GM06990 (cell line): ENCODE measurements at regions not wholly inside any gene's neighbourhood (a gene's known extent, or its start where the extent isn't known, plus 50 kb on each side); places are given as distances from the start of the nearest gene placed in this dataset.

Experiments
- DNase-seq: peaks from one replicate; pipeline ENCODE4 v3.0.0-alpha.2; 2011; ENCODE audit not compliant: insufficient read length; ENCODE audit errors: extremely low read depth
- H3K27me3 ChIP-seq: replicated peaks from 2 replicates; pipeline ENCODE4 v1.6.0; 2011; ENCODE audit warnings: low read length; ENCODE audit not compliant: control insufficient read depth, insufficient read depth
- H3K36me3 ChIP-seq: 2 replicates; pipeline ENCODE4 v1.5.1; 2011; ENCODE audit warnings: low read length; ENCODE audit not compliant: control insufficient read depth, insufficient read depth
- H3K4me3 ChIP-seq: replicated peaks from 2 replicates; pipeline ENCODE4 v1.5.1; 2011; ENCODE audit warnings: low read depth, mild to moderate bottlenecking, control low read depth, low read length
- TF ChIP-seq, protein P1 (sequence below): IDR thresholded peaks from 2 replicates; pipeline ENCODE4 v1.5.1; 2011; ENCODE audit warnings: low read length, control low read depth, mild to moderate bottlenecking, inconsistent platforms; ENCODE audit not compliant: insufficient read depth, poor library complexity, severe bottlenecking

DNA sequence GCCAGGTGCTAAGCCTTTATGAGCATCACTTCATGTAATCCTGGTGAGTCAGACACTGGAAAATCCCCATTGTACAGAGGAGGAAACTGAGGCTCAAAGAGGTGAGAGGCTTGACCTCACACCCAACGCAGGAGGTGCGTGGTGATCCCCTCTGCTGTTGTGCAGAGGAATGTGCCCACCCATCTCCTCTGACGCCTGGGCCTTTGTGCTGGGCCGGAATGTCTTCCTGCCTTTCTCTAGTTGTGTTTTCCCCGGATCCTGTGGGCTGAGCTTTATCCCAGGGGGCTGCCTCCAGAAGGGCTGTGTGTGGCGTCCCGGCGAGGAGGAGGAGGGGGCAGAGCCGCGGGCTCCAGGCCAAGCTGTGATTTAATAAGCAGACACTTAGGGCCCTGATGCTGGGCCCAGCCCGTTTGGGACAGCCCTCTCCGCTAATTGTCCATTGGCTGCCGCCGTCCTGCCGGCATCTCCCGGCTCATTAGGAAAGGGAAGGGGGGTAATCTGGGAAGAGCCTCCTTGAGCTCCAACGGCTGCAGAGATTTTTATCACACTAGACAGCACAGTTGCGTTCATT is 653.6 kb downstream of the MED13L start:
- no peaks in the 10 kb centered on the region for H3K27me3 ChIP-seq
- no peaks in the 10 kb centered on the region for H3K36me3 ChIP-seq
- DNase-seq: no peak
- TF ChIP-seq, protein P1, sequence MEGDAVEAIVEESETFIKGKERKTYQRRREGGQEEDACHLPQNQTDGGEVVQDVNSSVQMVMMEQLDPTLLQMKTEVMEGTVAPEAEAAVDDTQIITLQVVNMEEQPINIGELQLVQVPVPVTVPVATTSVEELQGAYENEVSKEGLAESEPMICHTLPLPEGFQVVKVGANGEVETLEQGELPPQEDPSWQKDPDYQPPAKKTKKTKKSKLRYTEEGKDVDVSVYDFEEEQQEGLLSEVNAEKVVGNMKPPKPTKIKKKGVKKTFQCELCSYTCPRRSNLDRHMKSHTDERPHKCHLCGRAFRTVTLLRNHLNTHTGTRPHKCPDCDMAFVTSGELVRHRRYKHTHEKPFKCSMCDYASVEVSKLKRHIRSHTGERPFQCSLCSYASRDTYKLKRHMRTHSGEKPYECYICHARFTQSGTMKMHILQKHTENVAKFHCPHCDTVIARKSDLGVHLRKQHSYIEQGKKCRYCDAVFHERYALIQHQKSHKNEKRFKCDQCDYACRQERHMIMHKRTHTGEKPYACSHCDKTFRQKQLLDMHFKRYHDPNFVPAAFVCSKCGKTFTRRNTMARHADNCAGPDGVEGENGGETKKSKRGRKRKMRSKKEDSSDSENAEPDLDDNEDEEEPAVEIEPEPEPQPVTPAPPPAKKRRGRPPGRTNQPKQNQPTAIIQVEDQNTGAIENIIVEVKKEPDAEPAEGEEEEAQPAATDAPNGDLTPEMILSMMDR: no peak
- H3K4me3 ChIP-seq: no peak overlapping the region

DNA sequence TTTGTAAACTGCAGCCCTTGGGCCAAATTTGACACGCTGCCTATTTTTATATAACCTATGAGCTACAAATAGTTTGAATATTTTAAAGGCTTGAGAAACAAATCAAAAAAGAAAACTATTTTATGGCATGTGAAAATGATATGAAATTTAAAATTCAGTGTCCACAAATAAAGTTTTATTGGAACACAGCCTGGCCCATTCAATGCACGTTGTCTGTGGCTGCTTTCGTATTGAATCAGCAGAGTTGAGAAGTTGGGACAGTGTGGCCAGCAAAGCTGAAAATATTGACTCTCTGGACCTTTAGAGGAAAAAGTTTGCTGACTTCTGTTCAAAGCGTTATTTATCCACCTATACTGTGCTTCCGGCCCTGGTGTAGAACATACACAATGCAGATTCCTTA is 654.2 kb downstream of the MED13L start:
- H3K36me3 ChIP-seq: no peaks in the 10 kb centered on the region
- no peaks in the 10 kb centered on the region for H3K27me3 ChIP-seq
- no peak for DNase-seq
- no peak overlapping the region for H3K4me3 ChIP-seq
- TF ChIP-seq, protein P1: no peak

DNA sequence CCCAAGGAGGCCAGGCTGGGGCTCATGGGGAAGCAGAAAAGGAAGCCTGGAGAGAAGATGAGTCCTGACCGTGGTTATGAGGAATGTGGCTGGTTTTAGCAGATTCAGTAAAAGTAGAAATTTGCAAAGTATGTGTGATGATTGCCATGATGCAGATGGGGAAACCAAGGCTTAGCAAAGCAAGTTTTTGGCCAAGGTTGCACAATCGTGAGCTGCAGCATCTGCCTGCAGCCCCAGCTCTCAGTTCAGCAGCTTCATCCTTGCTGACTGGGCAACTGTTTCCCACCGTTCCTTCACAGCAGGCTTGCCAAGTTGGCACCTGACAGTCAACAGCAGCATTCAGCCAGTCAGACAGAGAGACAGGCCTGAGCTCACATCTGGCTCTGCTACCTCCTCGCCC is 656.7 kb downstream of the MED13L start:
- TF ChIP-seq, protein P1: no peak
- H3K4me3 ChIP-seq: no peak overlapping the region
- H3K27me3 ChIP-seq: no peaks in the 10 kb centered on the region
- no peaks in the 10 kb centered on the region for H3K36me3 ChIP-seq
- no peak for DNase-seq

DNA sequence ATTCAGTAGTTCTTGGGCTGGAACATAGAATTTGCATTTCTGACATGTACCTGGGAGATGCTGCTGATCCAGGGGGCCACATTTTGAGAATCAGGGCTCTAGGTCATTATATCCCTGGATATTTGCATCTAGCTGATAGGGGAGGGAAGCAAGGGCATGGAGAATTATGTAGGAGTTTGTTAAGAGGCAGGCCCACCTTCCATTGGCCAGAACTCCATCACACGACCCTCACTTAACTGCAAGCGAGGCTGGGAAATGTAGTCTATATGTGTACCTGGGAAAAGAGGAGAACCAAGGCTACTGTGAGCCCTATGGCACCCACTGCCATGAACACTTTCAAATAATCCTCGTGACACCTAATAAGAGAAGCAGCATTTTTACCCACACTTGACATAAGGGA is 657.6 kb downstream of the MED13L start:
- no peak overlapping the region for H3K4me3 ChIP-seq
- DNase-seq: no peak
- no peaks in the 10 kb centered on the region for H3K27me3 ChIP-seq
- TF ChIP-seq, protein P1: no peak
- no peaks in the 10 kb centered on the region for H3K36me3 ChIP-seq

DNA sequence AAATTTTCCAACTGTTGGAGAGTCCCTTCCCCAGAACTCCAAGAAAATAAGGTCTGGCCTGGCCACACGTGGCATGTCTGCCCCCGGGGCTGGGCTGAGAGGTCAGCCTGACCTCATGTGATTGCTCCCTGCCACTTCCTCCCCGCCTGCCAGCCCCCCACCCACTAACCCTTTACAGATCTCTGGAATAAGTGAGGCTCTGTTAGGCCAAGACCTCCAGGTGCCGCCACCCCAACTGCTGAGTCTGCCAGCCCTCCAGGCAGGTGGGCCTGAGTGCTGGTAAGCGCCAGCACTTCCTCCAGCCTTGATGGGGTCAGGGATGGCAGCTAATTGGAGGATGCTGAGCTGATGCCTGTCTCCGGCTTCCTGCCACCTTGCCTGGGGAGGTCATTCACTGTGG is 658.4 kb downstream of the MED13L start:
- Histone ChIP-seq H3K27me3 (no peaks in the 10 kb centered on the region), H3K4me3 (no peak overlapping the region), H3K36me3 (no peaks in the 10 kb centered on the region)
- DNase-seq: no peak
- TF ChIP-seq, protein P1: no peak

DNA sequence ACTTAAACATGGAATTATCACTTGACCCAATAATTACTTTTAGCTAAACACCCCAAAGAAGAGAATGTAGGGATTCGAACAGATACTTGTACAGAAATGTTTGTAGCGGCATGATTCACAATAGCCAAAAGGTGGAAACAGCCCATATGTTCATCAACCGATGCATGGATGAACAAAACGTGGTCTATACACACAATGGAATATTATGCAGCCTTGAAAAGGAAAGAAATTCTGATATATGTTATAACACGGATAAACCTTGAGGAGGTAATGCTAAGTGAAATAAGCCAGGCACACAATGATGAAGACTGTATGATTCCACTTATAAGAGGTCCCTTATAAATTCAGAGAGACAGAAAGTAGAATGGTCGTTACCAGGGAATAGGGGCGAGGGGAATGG is 659.4 kb downstream of the MED13L start:
- TF ChIP-seq, protein P1: no peak
- DNase-seq: no peak

More for the DNA sequence above, 659.4 kb downstream of the MED13L start:
- no peaks in the 10 kb centered on the region for H3K27me3 ChIP-seq
- no peak overlapping the region for H3K4me3 ChIP-seq
- H3K36me3 ChIP-seq: no peaks in the 10 kb centered on the region
